ENCODE measurements at regions not wholly inside any gene's neighbourhood (a gene's known extent, or its start where the extent isn't known, plus 50 kb on each side); places are given as distances from the start of the nearest gene placed in this dataset.

DNA sequence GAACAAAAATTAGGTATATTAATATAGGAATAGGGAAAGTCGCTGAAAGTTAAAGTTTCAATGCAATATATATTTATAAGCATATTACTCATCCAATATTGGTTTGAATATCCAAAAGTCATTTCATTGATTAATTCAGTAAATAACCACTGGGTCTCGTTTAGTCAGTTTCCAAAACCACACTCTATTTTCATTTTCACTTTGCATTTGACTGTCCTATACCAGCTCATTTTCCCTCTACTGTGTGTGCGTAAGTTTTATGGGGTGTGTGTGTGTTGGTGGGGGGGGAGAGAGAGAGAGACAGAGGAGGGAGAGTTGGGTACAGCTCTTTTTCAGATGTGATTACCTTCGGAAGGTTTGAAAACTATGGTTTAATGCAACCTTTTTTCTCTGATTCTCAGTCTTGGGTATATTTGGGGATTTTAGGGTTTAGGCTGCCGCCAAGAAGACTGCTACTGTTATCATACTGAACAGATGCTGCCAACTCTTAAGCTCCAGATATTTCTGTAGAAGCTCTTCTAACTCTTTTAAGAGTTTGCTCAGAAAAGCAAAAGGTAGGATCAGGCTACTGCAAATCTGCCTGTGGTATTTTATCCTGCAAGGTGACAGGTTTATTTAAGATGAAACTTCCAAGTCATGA is 1427.4 kb downstream of the PCDH7 start:
- Histone ChIP-seq H3K27ac (ENCODE audit: low read depth, low read length, severe bottlenecking) (no peak overlapping the region), H3K36me3 (ENCODE audit: control insufficient read depth, insufficient read depth, low read length) (no peaks in the 10 kb centered on the region), H3K9me3 (ENCODE audit: control insufficient read depth, low read length) (no peaks in the 10 kb centered on the region), H3K4me3 (ENCODE audit: extremely low read depth, insufficient read depth, low read length, poor library complexity, severe bottlenecking) (no peak overlapping the region), H3K4me1 (ENCODE audit: control insufficient read depth, insufficient read depth, low read length, poor library complexity, severe bottlenecking) (no peaks in the 10 kb centered on the region)
- 86 to 100% methylated on average over 1 of the region's 5 CpGs for WGBS, 2 experiments (ENCODE audit: insufficient coverage in 2 of 2)

DNA sequence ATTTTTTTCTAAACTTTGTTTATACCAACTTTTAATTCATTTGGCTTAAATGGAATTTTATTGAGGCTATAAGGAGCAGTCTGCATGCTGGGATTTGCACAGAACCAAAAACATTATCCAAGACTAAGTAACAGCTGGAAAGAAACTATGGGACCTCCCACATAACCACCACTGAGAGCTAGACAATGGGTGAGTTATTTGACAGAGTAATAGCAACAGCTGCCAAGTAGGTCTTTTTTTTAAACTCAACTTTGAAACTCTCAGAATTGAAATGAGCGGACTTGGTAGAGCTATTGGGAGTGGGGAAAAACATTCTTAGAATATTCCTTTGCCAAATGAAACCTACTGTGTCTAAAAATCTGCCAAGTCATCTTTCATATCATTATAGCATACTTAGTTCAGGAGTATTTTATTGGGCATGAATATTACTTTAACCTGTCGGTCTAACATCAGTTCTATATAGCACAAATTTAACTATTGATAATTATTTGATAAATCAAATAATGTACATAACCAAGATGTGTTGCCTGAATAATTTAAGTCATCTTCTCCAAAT is 1428.0 kb downstream of the PCDH7 start:
- WGBS, 2 experiments (ENCODE audit: insufficient coverage in 2 of 2), result no CpG with 5 or more reads among the region's 2 CpGs
- Histone ChIP-seq H3K27ac (ENCODE audit: low read depth, low read length, severe bottlenecking) (no peak overlapping the region), H3K36me3 (ENCODE audit: control insufficient read depth, insufficient read depth, low read length) (no peaks in the 10 kb centered on the region), H3K9me3 (ENCODE audit: control insufficient read depth, low read length) (no peaks in the 10 kb centered on the region), H3K4me3 (ENCODE audit: extremely low read depth, insufficient read depth, low read length, poor library complexity, severe bottlenecking) (no peak overlapping the region), H3K4me1 (ENCODE audit: control insufficient read depth, insufficient read depth, low read length, poor library complexity, severe bottlenecking) (no peaks in the 10 kb centered on the region)

- H3K36me3 ChIP-seq (ENCODE audit: control insufficient read depth, insufficient read depth, low read length), result no peaks in the 10 kb centered on the region
- H3K9me3 ChIP-seq (ENCODE audit: control insufficient read depth, low read length), result no peaks in the 10 kb centered on the region
- H3K4me1 ChIP-seq (ENCODE audit: control insufficient read depth, insufficient read depth, low read length, poor library complexity, severe bottlenecking), result peaks cover 5% of the 10 kb centered on the region
- no peak overlapping the region for H3K4me3 ChIP-seq (ENCODE audit: extremely low read depth, insufficient read depth, low read length, poor library complexity, severe bottlenecking)
- WGBS, 2 experiments (ENCODE audit: insufficient coverage in 2 of 2), result 62 to 67% methylated on average over 1 of the region's 1 CpG
- no peak overlapping the region for H3K27ac ChIP-seq (ENCODE audit: low read depth, low read length, severe bottlenecking)
These were observed 1438.8 kb downstream of the PCDH7 start for GRCh38 chr4:32158961-32159360.

GRCh38 chr4:32161392-32161791 is 1441.2 kb downstream of the PCDH7 start:
- WGBS, 2 experiments (ENCODE audit: insufficient coverage in 2 of 2), result 63% methylated on average over 1 of the region's 3 CpGs; no CpG with 5 or more reads in 1 of the 2 experiments
- Histone ChIP-seq H3K4me1 (ENCODE audit: control insufficient read depth, insufficient read depth, low read length, poor library complexity, severe bottlenecking) (peaks cover 5% of the 10 kb centered on the region), H3K27ac (ENCODE audit: low read depth, low read length, severe bottlenecking) (no peak overlapping the region), H3K36me3 (ENCODE audit: control insufficient read depth, insufficient read depth, low read length) (no peaks in the 10 kb centered on the region), H3K4me3 (ENCODE audit: extremely low read depth, insufficient read depth, low read length, poor library complexity, severe bottlenecking) (no peak overlapping the region), H3K9me3 (ENCODE audit: control insufficient read depth, low read length) (no peaks in the 10 kb centered on the region)

GRCh38 chr4:32163125-32163524 is 1443.0 kb downstream of the PCDH7 start:
- H3K9me3 ChIP-seq (ENCODE audit: control insufficient read depth, low read length), result no peaks in the 10 kb centered on the region
- H3K36me3 ChIP-seq (ENCODE audit: control insufficient read depth, insufficient read depth, low read length), result no peaks in the 10 kb centered on the region
- H3K4me1 ChIP-seq (ENCODE audit: control insufficient read depth, insufficient read depth, low read length, poor library complexity, severe bottlenecking), result peaks cover 5% of the 10 kb centered on the region
- no peak overlapping the region for H3K27ac ChIP-seq (ENCODE audit: low read depth, low read length, severe bottlenecking)
- no peak overlapping the region for H3K4me3 ChIP-seq (ENCODE audit: extremely low read depth, insufficient read depth, low read length, poor library complexity, severe bottlenecking)
- WGBS, 2 experiments (ENCODE audit: insufficient coverage in 2 of 2), result 86 to 89% methylated on average over 1 of the region's 3 CpGs

GRCh38 chr4:32169841-32170240 is 1449.7 kb downstream of the PCDH7 start:
- no peaks in the 10 kb centered on the region for H3K36me3 ChIP-seq (ENCODE audit: control insufficient read depth, insufficient read depth, low read length)
- no peaks in the 10 kb centered on the region for H3K9me3 ChIP-seq (ENCODE audit: control insufficient read depth, low read length)
- WGBS, 2 experiments (ENCODE audit: insufficient coverage in 2 of 2), result 0% methylated on average over 1 of the region's 3 CpGs; no CpG with 5 or more reads in 1 of the 2 experiments
- H3K4me1 ChIP-seq (ENCODE audit: control insufficient read depth, insufficient read depth, low read length, poor library complexity, severe bottlenecking), result no peaks in the 10 kb centered on the region
- no peak overlapping the region for H3K27ac ChIP-seq (ENCODE audit: low read depth, low read length, severe bottlenecking)
- no peak overlapping the region for H3K4me3 ChIP-seq (ENCODE audit: extremely low read depth, insufficient read depth, low read length, poor library complexity, severe bottlenecking)

GRCh38 chr4:32172086-32172485 is 1451.9 kb downstream of the PCDH7 start:
- no peak overlapping the region for H3K27ac ChIP-seq (ENCODE audit: low read depth, low read length, severe bottlenecking)

GRCh38 chr4:32172761-32173160 is 1452.6 kb downstream of the PCDH7 start:
- Histone ChIP-seq H3K4me1 (ENCODE audit: control insufficient read depth, insufficient read depth, low read length, poor library complexity, severe bottlenecking) (no peaks in the 10 kb centered on the region), H3K4me3 (ENCODE audit: extremely low read depth, insufficient read depth, low read length, poor library complexity, severe bottlenecking) (no peak overlapping the region), H3K36me3 (ENCODE audit: control insufficient read depth, insufficient read depth, low read length) (no peaks in the 10 kb centered on the region), H3K27ac (ENCODE audit: low read depth, low read length, severe bottlenecking) (no peak overlapping the region), H3K9me3 (ENCODE audit: control insufficient read depth, low read length) (no peaks in the 10 kb centered on the region)
- WGBS, 2 experiments (ENCODE audit: insufficient coverage in 2 of 2), result no CpG with 5 or more reads among the region's 1 CpG

More at GRCh38 chr4:32172086-32172485, 1451.9 kb downstream of the PCDH7 start:
- H3K36me3 ChIP-seq (ENCODE audit: control insufficient read depth, insufficient read depth, low read length), result no peaks in the 10 kb centered on the region
- no peak overlapping the region for H3K4me3 ChIP-seq (ENCODE audit: extremely low read depth, insufficient read depth, low read length, poor library complexity, severe bottlenecking)
- WGBS, 2 experiments (ENCODE audit: insufficient coverage in 2 of 2), result no CpG with 5 or more reads among the region's 1 CpG
- H3K9me3 ChIP-seq (ENCODE audit: control insufficient read depth, low read length), result no peaks in the 10 kb centered on the region
- no peaks in the 10 kb centered on the region for H3K4me1 ChIP-seq (ENCODE audit: control insufficient read depth, insufficient read depth, low read length, poor library complexity, severe bottlenecking)

DNA sequence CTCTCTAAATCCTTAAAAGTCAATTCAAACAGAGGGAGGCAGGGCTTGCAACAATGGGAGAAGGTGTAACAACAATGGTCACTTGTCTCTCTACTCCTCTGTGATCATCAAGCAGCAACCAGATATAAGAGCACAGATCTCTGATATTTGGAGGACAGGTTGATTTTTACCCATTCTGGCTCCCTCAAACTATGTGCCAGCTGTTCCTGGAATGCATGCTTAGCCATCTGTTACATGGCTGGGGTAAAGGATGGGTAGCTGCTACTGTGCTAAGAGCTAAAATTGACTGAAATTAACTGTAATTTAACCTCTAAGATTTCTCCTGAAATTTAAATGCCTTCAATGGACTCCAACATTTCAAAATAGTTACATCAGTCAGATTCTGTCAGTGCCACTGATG is 1459.9 kb downstream of the PCDH7 start:
- Histone ChIP-seq H3K27ac (ENCODE audit: low read depth, low read length, severe bottlenecking) (no peak overlapping the region), H3K36me3 (ENCODE audit: control insufficient read depth, insufficient read depth, low read length) (no peaks in the 10 kb centered on the region), H3K4me1 (ENCODE audit: control insufficient read depth, insufficient read depth, low read length, poor library complexity, severe bottlenecking) (no peaks in the 10 kb centered on the region), H3K4me3 (ENCODE audit: extremely low read depth, insufficient read depth, low read length, poor library complexity, severe bottlenecking) (no peak overlapping the region), H3K9me3 (ENCODE audit: control insufficient read depth, low read length) (no peaks in the 10 kb centered on the region)

- Histone ChIP-seq H3K27ac (ENCODE audit: low read depth, low read length, severe bottlenecking) (no peak overlapping the region), H3K4me1 (ENCODE audit: control insufficient read depth, insufficient read depth, low read length, poor library complexity, severe bottlenecking) (no peaks in the 10 kb centered on the region), H3K36me3 (ENCODE audit: control insufficient read depth, insufficient read depth, low read length) (no peaks in the 10 kb centered on the region), H3K9me3 (ENCODE audit: control insufficient read depth, low read length) (no peaks in the 10 kb centered on the region), H3K4me3 (ENCODE audit: extremely low read depth, insufficient read depth, low read length, poor library complexity, severe bottlenecking) (no peak overlapping the region)
- 91 to 100% methylated on average over 1 of the region's 2 CpGs for WGBS, 2 experiments (ENCODE audit: insufficient coverage in 2 of 2)
These were observed 1464.0 kb downstream of the PCDH7 start for GRCh38 chr4:32184186-32184585.

DNA sequence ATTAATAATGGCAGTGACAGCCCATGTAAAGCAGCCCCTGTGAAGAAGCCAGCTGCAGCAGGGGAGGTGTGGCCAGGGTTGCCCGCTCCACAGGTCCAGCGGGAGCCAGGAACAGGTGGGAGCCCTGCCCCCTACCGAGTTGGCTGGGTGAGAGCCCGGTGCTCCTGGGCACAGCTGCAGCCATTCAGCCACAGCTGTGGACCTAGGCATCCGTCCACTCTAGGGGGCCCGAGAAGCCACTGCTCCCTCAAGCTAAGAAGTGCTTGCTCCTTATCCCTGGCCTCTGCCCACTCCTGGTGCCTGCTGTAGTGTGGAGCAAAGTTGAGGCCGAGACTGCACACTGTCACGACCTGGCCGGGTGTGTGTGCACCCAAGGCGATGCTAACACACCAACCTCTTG is 1469.0 kb downstream of the PCDH7 start:
- WGBS, 2 experiments (ENCODE audit: insufficient coverage in 2 of 2), result 82 to 85% methylated on average over 6 of the region's 10 CpGs
- Histone ChIP-seq H3K4me1 (ENCODE audit: control insufficient read depth, insufficient read depth, low read length, poor library complexity, severe bottlenecking) (no peaks in the 10 kb centered on the region), H3K4me3 (ENCODE audit: extremely low read depth, insufficient read depth, low read length, poor library complexity, severe bottlenecking) (no peak overlapping the region), H3K27ac (ENCODE audit: low read depth, low read length, severe bottlenecking) (no peak overlapping the region), H3K9me3 (ENCODE audit: control insufficient read depth, low read length) (no peaks in the 10 kb centered on the region), H3K36me3 (ENCODE audit: control insufficient read depth, insufficient read depth, low read length) (no peaks in the 10 kb centered on the region)

Data from mesodermal cell (in vitro differentiated cells).